GM12878 (cell line): ENCODE measurements at regions not wholly inside any gene's neighbourhood (a gene's known extent, or its start where the extent isn't known, plus 50 kb on each side); places are given as distances from the start of the nearest gene placed in this dataset.

Experiments used
- CTCF ChIP-seq, 3 experiments: IDR thresholded peaks in 2 of 3; conservative IDR thresholded peaks in 1 of 3; 2 replicates each; pipeline ENCODE4 v1.5.1; 2011; ENCODE audit warnings: low read depth in 3 of 3, low read length in 3 of 3, mild to moderate bottlenecking in 3 of 3, control low read depth in 2 of 3, moderate library complexity in 2 of 3, inconsistent platforms in 1 of 3, mixed read lengths in 1 of 3; ENCODE audit not compliant: control insufficient read depth in 2 of 3, insufficient read depth in 1 of 3; ENCODE audit errors: extremely low read depth in 1 of 3
- POLR2A ChIP-seq: IDR thresholded peaks from 2 replicates; pipeline ENCODE4 v1.6.1; 2011; ENCODE audit warnings: low read depth, mild to moderate bottlenecking, low read length
- SRF ChIP-seq, 2 experiments: IDR thresholded peaks; 2 replicates each; pipeline ENCODE4 v1.6.1; 2011; ENCODE audit warnings: low read depth in 2 of 2, low read length in 2 of 2, mild to moderate bottlenecking in 1 of 2, moderate library complexity in 1 of 2

DNA sequence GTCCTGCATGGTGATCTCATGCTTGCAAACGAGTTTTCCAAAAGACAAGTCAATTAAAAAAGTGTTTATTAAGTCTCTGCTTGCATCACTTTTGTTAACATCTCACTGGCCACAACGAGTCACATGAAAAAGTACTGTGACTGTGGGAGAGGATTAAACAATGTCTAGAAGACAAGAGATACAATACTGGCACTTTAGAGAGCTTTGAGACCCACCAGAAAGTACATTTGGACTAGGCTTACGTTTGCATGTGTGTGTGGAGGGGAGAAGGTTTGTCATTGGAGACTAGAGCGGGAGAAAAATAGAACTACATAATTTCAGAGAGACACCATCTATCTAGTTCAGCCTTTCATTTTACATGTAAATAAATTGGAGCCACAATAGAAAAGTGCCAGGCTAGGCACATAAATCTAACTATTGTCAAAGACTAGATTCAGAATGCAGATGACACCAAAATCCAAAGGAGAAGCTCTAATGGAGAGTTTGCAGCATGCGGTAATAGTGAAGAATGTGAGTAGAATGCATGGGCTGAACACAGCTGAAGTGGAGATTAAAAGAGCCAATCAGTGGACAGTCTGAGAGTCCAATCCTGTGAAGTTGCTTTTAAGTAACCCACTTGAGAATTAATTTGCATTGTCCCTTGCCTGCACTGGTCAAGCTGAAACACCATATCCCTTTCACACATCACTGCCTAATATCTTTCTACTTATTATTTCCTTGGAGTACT is 977.4 kb upstream of the FAT3 start:
- TF ChIP-seq SRF (IDR thresholded peaks at IDR 0.05; ENCODE audit: low read depth in 2 of 2, low read length in 2 of 2) = no peak
- no peak for TF ChIP-seq POLR2A
- no peak for TF ChIP-seq CTCF (IDR thresholded peaks at IDR 0.05 in 2 of 3, conservative IDR thresholded peaks at IDR 0.05 in 1 of 3; ENCODE audit: control insufficient read depth in 2 of 3, extremely low read depth in 1 of 3, insufficient read depth in 1 of 3, low read depth in 3 of 3, low read length in 3 of 3)
